Testis (tissue), 2 donors: ENCODE measurements at regions not wholly inside any gene's neighbourhood (a gene's known extent, or its start where the extent isn't known, plus 50 kb on each side); places are given as distances from the start of the nearest gene placed in this dataset.

Experiments used
- CTCF ChIP-seq, 3 experiments: fragments of 450-650 bp in 2 of 3; fragments of 200-600 bp in 1 of 3; sonication (generic) in 1 of 3; IDR thresholded peaks; one replicate each; pipeline ENCODE4 v1.5.1; 2016 to 2019; ENCODE audit warnings: antibody characterized with exemption in 3 of 3, mild to moderate bottlenecking in 2 of 3, moderate library complexity in 1 of 3
- POLR2A ChIP-seq: fragments of 450-650 bp; IDR thresholded peaks from one replicate; pipeline ENCODE4 v1.6.1; 2017; ENCODE audit warnings: antibody characterized with exemption, mild to moderate bottlenecking, moderate library complexity

- no peak for TF ChIP-seq POLR2A
- TF ChIP-seq CTCF (IDR thresholded peaks at IDR 0.05): no peak
These were observed 909.7 kb downstream of the EPHA4 start for GRCh38 chr2:220662431-220662830.
